Fibroblast of skin of scalp (primary cell): ENCODE measurements at regions not wholly inside any gene's neighbourhood (a gene's known extent, or its start where the extent isn't known, plus 50 kb on each side); places are given as distances from the start of the nearest gene placed in this dataset.

ENCODE experiments used
- DNase-seq: peaks from one replicate; pipeline ENCODE4 v3.0.0-alpha.2; 2013

GRCh38 chr14:98175436-98175835 lies 1096.6 kb downstream of the BCL11B start:
- no peak for DNase-seq

- DNase-seq: no peak
These were observed 1096.1 kb downstream of the BCL11B start for GRCh38 chr14:98175881-98176280.

- no peak for DNase-seq
These were observed 1095.1 kb downstream of the BCL11B start for GRCh38 chr14:98176892-98177291.

GRCh38 chr14:98177551-98177950 lies 1094.4 kb downstream of the BCL11B start:
- DNase-seq: no peak

- no peak for DNase-seq
These were observed 1090.8 kb downstream of the BCL11B start for GRCh38 chr14:98181241-98181640.

- no peak for DNase-seq
These were observed 1090.2 kb downstream of the BCL11B start for GRCh38 chr14:98181768-98182167.

GRCh38 chr14:98182393-98183055 lies 1089.5 kb downstream of the BCL11B start:
- peak; percentile 8 for DNase-seq

- no peak for DNase-seq
These were observed 1088.4 kb downstream of the BCL11B start for GRCh38 chr14:98183556-98183955.

GRCh38 chr14:98184457-98184856 lies 1087.5 kb downstream of the BCL11B start:
- DNase-seq: no peak

GRCh38 chr14:98185036-98185435 lies 1087.0 kb downstream of the BCL11B start:
- no peak for DNase-seq

GRCh38 chr14:98186140-98186539 lies 1085.9 kb downstream of the BCL11B start:
- no peak for DNase-seq

- no peak for DNase-seq
These were observed 1084.7 kb downstream of the BCL11B start for GRCh38 chr14:98187281-98187680.

GRCh38 chr14:98189062-98189461 lies 1082.9 kb downstream of the BCL11B start:
- no peak for DNase-seq

- no peak for DNase-seq
These were observed 1082.5 kb downstream of the BCL11B start for GRCh38 chr14:98189511-98189910.

- DNase-seq: no peak
These were observed 1082.1 kb downstream of the BCL11B start for GRCh38 chr14:98189944-98190343.

GRCh38 chr14:98192946-98193345 lies 1079.1 kb downstream of the BCL11B start:
- DNase-seq: no peak

- no peak for DNase-seq
These were observed 1077.2 kb downstream of the BCL11B start for GRCh38 chr14:98194821-98195220.

GRCh38 chr14:98195256-98195655 lies 1076.7 kb downstream of the BCL11B start:
- no peak for DNase-seq

- DNase-seq: no peak
These were observed 1074.1 kb downstream of the BCL11B start for GRCh38 chr14:98197933-98198332.

GRCh38 chr14:98198385-98198784 lies 1073.6 kb downstream of the BCL11B start:
- DNase-seq: no peak

- DNase-seq: no peak
These were observed 1071.4 kb downstream of the BCL11B start for GRCh38 chr14:98200601-98201000.

- DNase-seq: no peak
These were observed 1068.6 kb downstream of the BCL11B start for GRCh38 chr14:98203421-98203820.

GRCh38 chr14:98204139-98204538 lies 1067.9 kb downstream of the BCL11B start:
- no peak for DNase-seq

- no peak for DNase-seq
These were observed 1064.6 kb downstream of the BCL11B start for GRCh38 chr14:98207415-98207814.

- no peak for DNase-seq
These were observed 1063.8 kb downstream of the BCL11B start for GRCh38 chr14:98208211-98208611.
